K562 (cell line): ENCODE measurements at regions not wholly inside any gene's neighbourhood (a gene's known extent, or its start where the extent isn't known, plus 50 kb on each side); places are given as distances from the start of the nearest gene placed in this dataset.

ENCODE experiments used
- ATAC-seq: fragments of 200-7000 bp; cut with Tn5 transposase; 3 replicates; pipeline ENCODE4 v1.9.1; 2020; ENCODE audit warnings: moderate library complexity
- BruUV-seq: library from RNA; stranded (reverse); fragments of 400-500 nt; replicated peaks from 2 replicates; lab custom pipeline; 2021; lab: Mats Ljungman, UMichigan
- CTCF ChIA-PET: fragments of 300-600 bp; formaldehyde crosslinking; extraction: SDS; loops from one replicate; lab custom pipeline; 2021; ENCODE audit warnings: low intra/inter-chr PET ratio; lab: Yijun Ruan, JAX
- POLR2A ChIA-PET: fragments of 300-600, 350-650 bp; sonication (Branson Sonifier 250); formaldehyde crosslinking; extraction: SDS; loops from one replicate; lab custom pipeline; 2021; ENCODE audit warnings: antibody characterized with exemption, inconsistent platforms; lab: Yijun Ruan, JAX
- DNase-seq, 4 experiments: peaks; one replicate each; pipeline versions ENCODE4 v3.0.0 to v3.0.0-alpha.2; 2011 to 2018; ENCODE audit warnings: low spot score in 3 of 4, mixed read lengths in 3 of 4; ENCODE audit errors: extremely low read depth in 1 of 4
- FAIRE-seq: peaks from 2 replicates; lab custom pipeline; 2011; peaks lifted over from hg19 to GRCh38; lab: Jason Lieb, UNC
- H2AFZ ChIP-seq: 2 replicates; pipeline ENCODE4 v1.6.0; 2011; ENCODE audit warnings: low read depth, low read length, control low read depth, inconsistent platforms
- H3K27ac ChIP-seq: fragments of 200-600 bp; 3 replicates; pipeline ENCODE4 v1.8.0; 2011; ENCODE audit warnings: low read depth, mild to moderate bottlenecking, control low read depth, inconsistent platforms, low read length, moderate library complexity, mixed read lengths; ENCODE audit errors: extremely low read depth
- H3K27me3 ChIP-seq, 2 experiments: fragments of 300-600 bp in 1 of 2; 2 replicates in 1 of 2; 3 replicates in 1 of 2; pipeline versions ENCODE4 v1.6.0 to v1.8.0; 2011; ENCODE audit warnings: inconsistent platforms in 2 of 2, low read length in 2 of 2, mild to moderate bottlenecking in 1 of 2, mixed read lengths in 1 of 2, moderate library complexity in 1 of 2; ENCODE audit not compliant: control insufficient read depth in 2 of 2, insufficient read depth in 2 of 2
- H3K36me3 ChIP-seq: fragments of 300-600 bp; 3 replicates; pipeline ENCODE4 v1.8.0; 2011; ENCODE audit warnings: mild to moderate bottlenecking, low read length, inconsistent platforms; ENCODE audit not compliant: control insufficient read depth, insufficient read depth
- H3K4me1 ChIP-seq, 2 experiments: fragments of 200-600 bp in 1 of 2; replicated peaks in 1 of 2; 2 replicates in 1 of 2; 3 replicates in 1 of 2; pipeline versions ENCODE4 v1.5.1 to v1.8.0; 2011; ENCODE audit warnings: inconsistent platforms in 2 of 2, low read length in 2 of 2, mild to moderate bottlenecking in 1 of 2, mixed read lengths in 1 of 2, moderate library complexity in 1 of 2; ENCODE audit not compliant: control insufficient read depth in 2 of 2, insufficient read depth in 2 of 2
- H3K4me2 ChIP-seq: 2 replicates; pipeline ENCODE4 v1.6.1; 2011; ENCODE audit warnings: low read length, control low read depth, inconsistent platforms, mixed read lengths; ENCODE audit not compliant: insufficient read depth
- H3K4me3 ChIP-seq: fragments of 200-600 bp; sonication (generic), shearing (Covaris generic); 2 replicates; pipeline ENCODE4 v1.5.1; 2016; ENCODE audit warnings: control low read depth, inconsistent platforms
- H3K79me2 ChIP-seq: fragments of 200-600 bp; 3 replicates; pipeline ENCODE4 v1.8.0; 2011; ENCODE audit warnings: low read length, inconsistent platforms; ENCODE audit not compliant: control insufficient read depth, insufficient read depth
- H3K9ac ChIP-seq, 2 experiments: 2 replicates each; pipeline versions ENCODE4 v1.6.0 to v1.6.1; 2011; ENCODE audit warnings: low read depth in 2 of 2, low read length in 2 of 2, control low read depth in 1 of 2, inconsistent platforms in 1 of 2, mild to moderate bottlenecking in 1 of 2, mixed read lengths in 1 of 2; ENCODE audit not compliant: insufficient read depth in 1 of 2
- H3K9me1 ChIP-seq: one replicate; pipeline ENCODE4 v1.6.0; 2011; ENCODE audit warnings: inconsistent platforms, mild to moderate bottlenecking, low read length, moderate library complexity; ENCODE audit not compliant: control insufficient read depth, insufficient read depth
- H3K9me3 ChIP-seq: replicated peaks from 2 replicates; pipeline ENCODE4 v1.5.1; 2011; ENCODE audit warnings: low read depth, low read length, inconsistent platforms; ENCODE audit not compliant: control insufficient read depth, insufficient read depth
- H4K20me1 ChIP-seq: replicated peaks from 2 replicates; pipeline ENCODE4 v1.6.1; 2011; ENCODE audit warnings: low read length, inconsistent platforms, mixed read lengths; ENCODE audit not compliant: control insufficient read depth, insufficient read depth
- ATF1 ChIP-seq, 2 experiments: fragments of 450-650 bp in 1 of 2; IDR thresholded peaks; 2 replicates each; pipeline ENCODE4 v1.6.1; 2016; ENCODE audit warnings: missing compliant biosample characterization in 1 of 2, missing genetic modification characterization in 1 of 2
- CXXC5 ChIP-seq: fragments of 250-450 bp; sonication (Bioruptor Pico); IDR thresholded peaks from 2 replicates; pipeline ENCODE4 v1.8.0; 2022; ENCODE audit warnings: inconsistent platforms, mild to moderate bottlenecking, moderate library complexity
- ERF ChIP-seq: fragments of 450-650 bp; formaldehyde crosslinking; IDR thresholded peaks from 2 replicates; pipeline ENCODE4 v1.4.0; 2020; ENCODE audit warnings: mild to moderate bottlenecking, mixed read lengths
- FOSL1 ChIP-seq: fragments of 200-800 bp; sonication (Bioruptor generic); conservative IDR thresholded peaks from 2 replicates; pipeline ENCODE4 v1.6.1; 2016; ENCODE audit warnings: missing genetic modification characterization, missing compliant biosample characterization
- ILF3 ChIP-seq: fragments of 450-650 bp; IDR thresholded peaks from 2 replicates; pipeline ENCODE4 v1.6.1; 2018; ENCODE audit warnings: antibody characterized with exemption, mild to moderate bottlenecking, moderate library complexity, borderline replicate concordance
- KLF16 ChIP-seq: IDR thresholded peaks from 2 replicates; pipeline ENCODE4 v1.6.1; 2016; ENCODE audit warnings: antibody characterized with exemption
- RBM22 ChIP-seq: fragments of 200-400 bp; formaldehyde crosslinking; IDR thresholded peaks from 2 replicates; pipeline ENCODE4 v1.6.1; 2018; ENCODE audit warnings: low read length, low read depth; ENCODE audit not compliant: poor library complexity, severe bottlenecking
- SIN3B ChIP-seq: fragments of 450-650 bp; IDR thresholded peaks from 2 replicates; pipeline ENCODE4 v1.6.1; 2017; ENCODE audit warnings: low read depth, mild to moderate bottlenecking, moderate library complexity
- ZNF445 ChIP-seq: fragments of 250-450 bp; sonication (Bioruptor Pico); IDR thresholded peaks from 2 replicates; pipeline ENCODE4 v1.4.0; 2020; ENCODE audit warnings: low read depth, mild to moderate bottlenecking, moderate library complexity
- ZNF507 ChIP-seq: conservative IDR thresholded peaks from 2 replicates; pipeline ENCODE4 v1.6.1; 2017; ENCODE audit warnings: missing genetic modification characterization, missing compliant biosample characterization
- ZSCAN29 ChIP-seq: fragments of 450-650 bp; IDR thresholded peaks from 2 replicates; pipeline ENCODE4 v1.6.1; 2017
- ZZZ3 ChIP-seq: fragments of 450-650 bp; IDR thresholded peaks from 2 replicates; pipeline ENCODE4 v1.6.1; 2016; ENCODE audit warnings: antibody characterized with exemption, mild to moderate bottlenecking, moderate library complexity
- WGBS: fragments of 100-300 bp; shearing (Covaris generic); methylation state at CpG from one replicate; pipeline ENCODE4 v1.1.6; 2016; ENCODE audit warnings: low coverage, mixed read lengths; ENCODE audit not compliant: insufficient coverage; ENCODE audit errors: missing lambda C conversion rate; 5-methylcytosine and 5-hydroxymethylcytosine counted together
- in situ Hi-C: fragments of 300-500 bp; cut with MboI; formaldehyde crosslinking; loops from 4 replicates; pipeline ENCODE4 v1.15.0; 2018; ENCODE audit warnings: inconsistent platforms, mixed read lengths
- intact Hi-C: fragments of 100-400 bp; cut with micrococcal nuclease; formaldehyde crosslinking; loops from 2 replicates; pipeline ENCODE4 v1.14.2; 2022
- TF ChIP-seq, protein P1 (sequence below): sonication (generic); formaldehyde crosslinking; IDR thresholded peaks from 2 replicates; pipeline ENCODE4 v1.8.1; 2023; ENCODE audit warnings: mild to moderate bottlenecking, missing genetic modification reagents, moderate library complexity
- TF ChIP-seq, protein P2 (sequence below): sonication (generic); formaldehyde crosslinking; IDR thresholded peaks from 2 replicates; pipeline ENCODE4 v1.8.1; 2022; ENCODE audit warnings: missing genetic modification reagents
- TF ChIP-seq, protein P3 (sequence below): IDR thresholded peaks from 2 replicates; pipeline ENCODE4 v1.6.1; 2011; ENCODE audit warnings: borderline replicate concordance, low read depth, mild to moderate bottlenecking, moderate library complexity, low read length; ENCODE audit not compliant: insufficient read depth, poor library complexity, severe bottlenecking

DNA sequence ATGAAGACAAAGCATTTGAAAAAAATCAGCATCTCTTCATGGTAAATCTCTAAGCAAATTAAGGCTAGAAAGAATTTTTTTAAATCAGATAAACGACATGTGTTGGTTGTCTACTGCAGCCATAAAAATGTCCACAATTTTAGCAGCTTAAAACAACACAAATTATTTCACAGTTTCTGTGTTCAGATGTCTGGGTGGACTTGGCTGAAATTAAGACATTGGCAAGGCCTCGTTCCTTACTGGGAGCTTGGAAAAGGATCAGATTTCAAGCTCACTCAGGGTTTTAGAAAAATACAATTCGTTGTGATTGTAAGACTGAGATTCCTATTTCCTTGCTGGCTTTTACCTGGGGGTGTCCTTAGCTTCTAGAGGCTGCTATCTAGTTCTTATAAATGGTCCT, 1470.6 kb downstream of the PCDH19 start (continued):
- TF ChIP-seq, protein P1, sequence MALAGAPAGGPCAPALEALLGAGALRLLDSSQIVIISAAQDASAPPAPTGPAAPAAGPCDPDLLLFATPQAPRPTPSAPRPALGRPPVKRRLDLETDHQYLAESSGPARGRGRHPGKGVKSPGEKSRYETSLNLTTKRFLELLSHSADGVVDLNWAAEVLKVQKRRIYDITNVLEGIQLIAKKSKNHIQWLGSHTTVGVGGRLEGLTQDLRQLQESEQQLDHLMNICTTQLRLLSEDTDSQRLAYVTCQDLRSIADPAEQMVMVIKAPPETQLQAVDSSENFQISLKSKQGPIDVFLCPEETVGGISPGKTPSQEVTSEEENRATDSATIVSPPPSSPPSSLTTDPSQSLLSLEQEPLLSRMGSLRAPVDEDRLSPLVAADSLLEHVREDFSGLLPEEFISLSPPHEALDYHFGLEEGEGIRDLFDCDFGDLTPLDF (CRISPR knock-in tag): no peak
- TF ChIP-seq, protein P2, sequence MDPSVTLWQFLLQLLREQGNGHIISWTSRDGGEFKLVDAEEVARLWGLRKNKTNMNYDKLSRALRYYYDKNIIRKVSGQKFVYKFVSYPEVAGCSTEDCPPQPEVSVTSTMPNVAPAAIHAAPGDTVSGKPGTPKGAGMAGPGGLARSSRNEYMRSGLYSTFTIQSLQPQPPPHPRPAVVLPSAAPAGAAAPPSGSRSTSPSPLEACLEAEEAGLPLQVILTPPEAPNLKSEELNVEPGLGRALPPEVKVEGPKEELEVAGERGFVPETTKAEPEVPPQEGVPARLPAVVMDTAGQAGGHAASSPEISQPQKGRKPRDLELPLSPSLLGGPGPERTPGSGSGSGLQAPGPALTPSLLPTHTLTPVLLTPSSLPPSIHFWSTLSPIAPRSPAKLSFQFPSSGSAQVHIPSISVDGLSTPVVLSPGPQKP (CRISPR knock-in tag): no peak

DNA sequence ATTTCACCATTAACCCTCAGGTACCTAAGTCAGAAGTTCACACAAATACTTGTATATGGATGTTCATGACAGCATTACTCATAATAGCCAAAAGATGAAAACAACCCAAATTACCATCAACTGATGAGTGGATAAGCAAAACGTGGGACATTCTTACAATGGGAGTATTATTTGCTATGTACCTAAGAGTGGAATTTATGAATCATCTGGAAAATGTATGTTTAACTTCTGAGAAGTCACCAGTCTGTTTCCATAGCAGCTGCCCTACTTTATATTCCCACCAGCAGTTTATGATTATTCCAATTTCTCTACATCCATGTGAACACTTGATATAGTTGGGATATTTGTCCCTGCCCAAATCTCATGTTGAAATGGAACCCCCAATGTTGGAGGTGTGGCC, 1478.9 kb downstream of the PCDH19 start:
- CTCF ChIA-PET: no interaction called here
- in situ Hi-C loops: no loop called here
- no peaks in the 10 kb centered on the region for H3K4me1 ChIP-seq
- intact Hi-C loops: no loop called here
- no peak overlapping the region for H2AFZ ChIP-seq
- H3K9ac ChIP-seq: no peak overlapping the region
- DNase-seq (no peak), ATAC-seq (no peak), FAIRE-seq (no peak)
- no peaks in the 10 kb centered on the region for H3K9me3 ChIP-seq
- no peaks in the 10 kb centered on the region for H3K36me3 ChIP-seq
- 0% methylated on average over 1 of the region's 1 CpG for WGBS
- no peak overlapping the region for H3K4me2 ChIP-seq
- BruUV-seq: no TSS peak
- no peak overlapping the region for H3K27ac ChIP-seq
- no peaks in the 10 kb centered on the region for H3K27me3 ChIP-seq
- POLR2A ChIA-PET: no interaction called here
- no peak for TF ChIP-seq ZNF445 (CRISPR knock-in tag)
- no peak for TF ChIP-seq RBM22
- TF ChIP-seq, protein P3, sequence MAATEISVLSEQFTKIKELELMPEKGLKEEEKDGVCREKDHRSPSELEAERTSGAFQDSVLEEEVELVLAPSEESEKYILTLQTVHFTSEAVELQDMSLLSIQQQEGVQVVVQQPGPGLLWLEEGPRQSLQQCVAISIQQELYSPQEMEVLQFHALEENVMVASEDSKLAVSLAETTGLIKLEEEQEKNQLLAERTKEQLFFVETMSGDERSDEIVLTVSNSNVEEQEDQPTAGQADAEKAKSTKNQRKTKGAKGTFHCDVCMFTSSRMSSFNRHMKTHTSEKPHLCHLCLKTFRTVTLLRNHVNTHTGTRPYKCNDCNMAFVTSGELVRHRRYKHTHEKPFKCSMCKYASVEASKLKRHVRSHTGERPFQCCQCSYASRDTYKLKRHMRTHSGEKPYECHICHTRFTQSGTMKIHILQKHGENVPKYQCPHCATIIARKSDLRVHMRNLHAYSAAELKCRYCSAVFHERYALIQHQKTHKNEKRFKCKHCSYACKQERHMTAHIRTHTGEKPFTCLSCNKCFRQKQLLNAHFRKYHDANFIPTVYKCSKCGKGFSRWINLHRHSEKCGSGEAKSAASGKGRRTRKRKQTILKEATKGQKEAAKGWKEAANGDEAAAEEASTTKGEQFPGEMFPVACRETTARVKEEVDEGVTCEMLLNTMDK: no peak
- no peak for TF ChIP-seq KLF16
- TF ChIP-seq ILF3: no peak
- no peak for TF ChIP-seq ZZZ3
- no peak for TF ChIP-seq ATF1 (CRISPR knock-in tag; IDR thresholded peaks at IDR 0.05)
- no peak for TF ChIP-seq ATF1 (tag; IDR thresholded peaks at IDR 0.05)
- no peak for TF ChIP-seq ERF (CRISPR knock-in tag)
- no peak for TF ChIP-seq ZSCAN29
- TF ChIP-seq ZNF507 (tag): no peak
- no peak for TF ChIP-seq CXXC5 (CRISPR knock-in tag)
- TF ChIP-seq SIN3B: no peak
- no peak for TF ChIP-seq FOSL1 (tag)
- no peak overlapping the region for H3K4me3 ChIP-seq
- no peaks in the 10 kb centered on the region for H3K79me2 ChIP-seq
- no peaks in the 10 kb centered on the region for H3K9me1 ChIP-seq
- no peaks in the 10 kb centered on the region for H4K20me1 ChIP-seq
